ENCODE measurements at regions not wholly inside any gene's neighbourhood (a gene's known extent, or its start where the extent isn't known, plus 50 kb on each side); places are given as distances from the start of the nearest gene placed in this dataset.

DNA sequence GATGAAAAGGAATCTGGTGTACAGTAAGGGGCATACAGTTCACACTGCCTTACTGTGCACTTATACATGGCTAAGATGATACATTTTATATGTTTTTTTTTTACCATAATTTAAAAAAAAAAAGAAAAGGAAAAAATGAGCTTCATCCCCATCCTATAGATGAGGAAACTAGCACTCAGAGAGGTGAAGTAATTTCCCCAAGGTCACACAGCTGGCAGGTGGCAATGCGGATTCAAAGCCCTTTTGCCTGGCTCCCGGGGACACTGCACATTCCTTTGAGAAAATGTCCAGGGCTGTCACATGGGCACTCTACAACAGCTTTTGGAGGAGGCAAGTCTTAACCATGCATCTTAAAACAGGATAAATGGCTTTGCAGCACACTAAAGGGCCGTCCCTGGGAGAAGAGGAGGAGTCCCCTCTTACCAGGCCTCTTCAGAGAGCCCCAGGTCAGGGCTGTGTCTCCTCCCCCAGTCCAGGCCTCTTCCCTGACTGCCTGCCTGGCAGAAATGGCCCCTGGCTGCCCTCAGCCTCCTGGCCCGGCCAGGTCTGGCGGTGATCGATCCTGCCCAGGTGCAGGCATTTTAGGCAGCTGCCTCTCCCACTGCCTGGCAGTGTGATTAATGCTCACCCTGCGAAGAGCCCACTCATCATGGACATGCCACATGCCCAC lies 95.1 kb upstream of the LINGO1 start:
- no peak for DNase-seq

DNA sequence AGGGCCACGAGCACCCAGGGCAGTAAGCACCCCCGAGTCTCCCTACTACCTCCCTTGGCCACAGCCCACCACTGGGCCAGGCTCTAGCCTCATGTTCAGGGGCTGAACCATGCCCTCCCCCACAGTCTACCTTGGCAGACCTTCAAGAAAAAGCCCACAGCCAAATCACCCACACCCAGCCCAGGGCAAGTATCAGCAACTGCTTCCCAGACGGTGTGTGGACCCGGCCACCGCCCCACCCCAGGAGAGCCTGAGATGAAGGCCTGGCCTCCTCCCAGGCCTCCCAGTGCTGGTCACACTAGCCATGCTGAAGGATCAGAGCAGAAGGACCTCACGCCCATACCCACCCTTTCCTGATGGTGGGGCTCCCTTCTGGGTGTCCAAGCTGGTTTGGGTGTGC lies 92.0 kb upstream of the LINGO1 start:
- DNase-seq = no peak

DNA sequence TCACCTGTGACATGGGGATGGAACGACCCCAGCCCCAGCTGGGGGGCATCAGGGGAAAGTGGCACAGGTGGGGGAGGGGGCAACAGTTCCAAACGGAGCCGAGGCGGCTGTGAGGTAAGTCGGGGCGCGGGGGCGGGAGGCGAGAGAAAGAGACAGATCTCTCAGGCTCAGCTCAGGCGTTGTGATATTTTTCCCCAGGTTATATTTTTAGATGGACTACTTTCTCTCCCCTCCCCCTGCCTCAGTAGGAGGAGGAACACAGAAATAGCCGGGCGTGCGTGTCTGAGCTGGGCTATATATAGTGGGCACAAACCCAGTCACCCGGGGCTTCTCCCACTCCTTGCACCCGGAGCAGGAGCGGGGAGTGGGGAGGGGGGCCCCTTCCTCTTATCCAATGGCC lies 91.0 kb upstream of the LINGO1 start:
- no peak for DNase-seq

DNA sequence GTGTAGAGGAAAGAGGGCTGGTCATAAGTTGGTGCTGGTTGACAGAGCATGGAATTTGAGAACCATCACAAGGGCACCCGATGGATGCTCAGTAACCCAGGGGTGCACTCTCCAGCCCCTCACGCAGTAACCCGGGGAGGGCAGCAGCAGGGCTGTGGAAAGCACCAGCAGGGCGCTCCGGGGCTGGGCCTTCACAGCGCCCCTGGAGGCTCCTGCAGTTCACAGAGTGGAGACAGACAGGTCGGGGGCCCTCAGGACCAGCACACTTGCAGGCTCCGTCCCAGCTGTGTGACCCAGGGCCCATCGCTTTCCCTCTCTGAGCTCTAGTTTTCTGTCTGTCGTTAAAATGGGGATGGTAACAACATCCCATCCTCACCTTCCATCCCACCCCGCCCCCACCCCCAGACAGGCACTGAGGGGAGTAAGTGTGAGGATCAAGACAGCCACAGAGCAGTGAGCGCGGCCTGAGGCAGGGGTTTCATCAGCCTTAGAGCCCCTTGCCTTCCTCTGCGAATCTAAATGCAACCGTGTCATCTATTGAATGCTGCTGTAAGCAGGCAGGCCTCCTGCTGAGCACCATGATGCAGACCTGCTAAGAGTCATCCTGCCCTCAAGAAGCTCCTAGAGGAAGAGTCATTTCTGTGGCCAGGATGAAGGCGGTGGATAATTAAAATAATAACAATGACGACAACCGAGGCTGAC lies 90.2 kb upstream of the LINGO1 start:
- no peak for DNase-seq

DNA sequence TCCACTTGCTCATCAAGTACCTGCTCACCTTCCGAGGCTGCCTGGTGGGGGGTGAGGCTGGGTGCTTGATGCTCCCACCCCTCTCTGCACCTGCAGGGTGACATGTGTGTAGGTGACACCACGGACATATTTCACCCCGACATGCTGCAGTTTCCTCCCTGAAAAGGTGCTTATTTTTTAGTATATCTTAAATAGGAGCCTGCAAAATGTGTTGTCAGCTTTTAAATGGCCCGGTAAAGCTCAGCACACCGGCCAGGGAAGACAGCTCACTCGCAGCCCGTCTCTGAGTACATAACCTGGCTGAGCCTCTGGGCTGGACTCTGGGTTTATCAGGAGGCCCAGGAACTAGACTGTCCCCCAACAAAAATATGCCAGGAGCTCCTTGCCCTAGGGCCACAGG lies 89.3 kb upstream of the LINGO1 start:
- no peak for DNase-seq

DNA sequence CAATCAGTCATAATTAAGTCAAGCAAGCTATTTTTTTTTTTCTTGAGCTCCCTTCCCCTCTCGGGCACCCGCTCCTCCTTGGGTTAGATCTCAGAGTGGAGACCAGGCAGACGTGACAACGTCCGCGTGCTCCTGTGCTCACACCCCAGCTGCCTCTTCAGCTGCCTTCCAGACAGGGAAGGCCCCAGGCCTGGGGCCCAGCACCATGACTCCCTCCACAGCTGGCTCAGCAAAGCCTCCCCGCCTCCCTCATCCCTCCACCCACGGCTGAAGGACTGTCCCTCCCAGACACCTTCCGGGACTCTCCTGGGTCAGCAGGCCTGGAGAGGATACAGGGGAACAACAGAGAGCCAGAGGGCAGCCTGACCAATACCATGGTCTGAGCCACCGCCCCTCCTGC lies 87.9 kb upstream of the LINGO1 start:
- no peak for DNase-seq

DNA sequence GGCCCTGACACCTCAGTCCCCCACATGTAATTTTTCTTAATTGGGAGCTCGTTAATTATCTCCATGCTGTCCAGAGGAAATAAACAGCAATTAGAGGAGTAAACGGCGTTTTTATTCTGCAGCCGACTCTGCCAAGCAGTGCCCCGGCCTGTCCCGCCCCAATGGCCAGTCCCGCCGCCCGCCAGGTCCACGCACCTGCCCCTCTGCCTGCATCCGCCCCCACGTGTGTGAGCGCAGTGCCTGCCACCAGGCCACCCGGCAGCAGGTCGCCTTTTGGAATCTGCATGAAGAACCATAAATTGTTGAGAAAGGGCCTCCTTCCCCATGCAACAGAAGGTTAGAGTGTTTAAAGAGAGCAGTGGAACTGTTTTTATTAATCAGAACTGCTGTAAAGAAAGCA lies 87.5 kb upstream of the LINGO1 start:
- DNase-seq = no peak

DNA sequence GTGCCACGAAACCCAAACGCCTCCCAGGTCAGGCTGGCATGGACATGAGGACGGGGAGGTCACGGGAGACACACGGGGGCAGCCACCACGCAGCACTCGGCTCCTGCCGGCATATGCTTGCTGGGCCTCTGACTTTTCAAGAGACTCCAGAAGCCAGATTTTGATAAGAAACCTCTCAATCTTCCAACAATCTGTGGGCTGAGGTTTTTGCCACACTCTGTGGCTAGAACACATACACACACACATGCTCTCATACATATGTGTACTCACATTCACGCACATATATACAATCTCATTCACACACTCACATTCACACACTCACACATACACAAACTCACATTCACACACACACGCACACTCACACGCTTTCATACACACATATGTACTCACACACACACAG lies 86.7 kb upstream of the LINGO1 start:
- no peak for DNase-seq

DNA sequence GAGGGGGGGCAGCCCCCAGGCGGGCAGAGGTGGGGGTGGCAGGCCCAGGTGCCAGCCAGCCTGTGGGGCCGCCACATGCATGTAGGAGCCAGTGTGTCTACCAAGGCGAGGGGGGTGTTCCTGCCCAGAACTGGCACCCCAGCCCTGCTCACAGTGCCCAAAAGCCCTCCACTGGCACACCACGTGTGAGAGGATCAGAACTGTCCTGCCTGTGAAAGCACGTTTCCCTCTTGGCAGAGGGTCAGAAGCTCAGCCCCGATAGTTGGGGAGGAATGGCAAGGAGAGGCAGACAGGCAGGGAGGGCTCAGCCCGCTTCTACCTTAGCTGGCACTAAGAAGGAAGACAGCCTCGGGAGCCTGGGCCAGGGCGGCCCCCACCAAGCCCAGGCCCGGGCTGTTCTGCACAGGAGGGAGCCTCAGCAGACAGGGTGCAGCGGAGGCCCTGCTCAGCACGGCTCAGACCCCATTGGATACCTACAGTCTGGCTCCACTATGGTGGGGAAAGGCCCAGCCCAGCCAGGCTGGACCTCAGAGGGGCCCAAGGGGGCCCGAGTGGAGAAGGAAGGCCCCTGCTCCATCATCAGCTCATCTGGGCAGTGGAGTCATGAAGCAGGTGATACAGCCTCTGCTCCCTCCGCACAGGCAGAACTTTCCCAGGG lies 84.8 kb upstream of the LINGO1 start:
- DNase-seq = no peak

DNA sequence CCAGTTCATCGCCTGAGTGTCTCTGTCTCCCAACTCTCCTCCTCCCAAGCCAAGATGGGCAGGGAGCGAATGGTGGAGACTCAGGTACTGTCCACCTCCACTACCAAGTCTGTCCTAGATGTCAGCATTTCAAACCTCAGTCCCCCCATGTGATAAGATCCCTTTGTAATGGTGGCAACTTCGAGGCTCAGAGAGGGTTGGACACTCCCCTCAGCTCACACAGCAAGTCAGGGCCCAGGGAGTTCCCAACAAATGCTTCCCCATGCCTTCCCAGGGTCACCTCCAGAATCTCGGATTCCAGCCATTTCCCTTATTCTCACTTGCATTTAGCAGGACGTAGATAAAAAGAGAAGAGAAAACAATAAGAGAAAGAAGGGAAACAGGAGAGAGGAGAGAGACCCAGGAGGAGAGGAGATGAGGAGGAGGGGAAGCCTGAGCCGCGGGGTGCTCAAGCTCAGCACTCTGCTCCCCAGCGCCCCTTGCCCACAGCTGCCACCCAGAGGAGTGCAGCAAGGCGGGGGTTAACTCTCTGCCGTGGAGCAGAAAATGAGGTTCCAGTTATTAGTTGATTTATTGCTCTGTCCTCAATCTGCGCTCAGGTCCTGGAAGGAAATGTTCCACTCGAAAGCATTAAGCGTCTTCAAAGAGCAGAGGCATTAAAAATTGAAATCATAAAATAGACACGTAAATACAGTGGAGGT lies 84.1 kb upstream of the LINGO1 start:
- no peak for DNase-seq

DNA sequence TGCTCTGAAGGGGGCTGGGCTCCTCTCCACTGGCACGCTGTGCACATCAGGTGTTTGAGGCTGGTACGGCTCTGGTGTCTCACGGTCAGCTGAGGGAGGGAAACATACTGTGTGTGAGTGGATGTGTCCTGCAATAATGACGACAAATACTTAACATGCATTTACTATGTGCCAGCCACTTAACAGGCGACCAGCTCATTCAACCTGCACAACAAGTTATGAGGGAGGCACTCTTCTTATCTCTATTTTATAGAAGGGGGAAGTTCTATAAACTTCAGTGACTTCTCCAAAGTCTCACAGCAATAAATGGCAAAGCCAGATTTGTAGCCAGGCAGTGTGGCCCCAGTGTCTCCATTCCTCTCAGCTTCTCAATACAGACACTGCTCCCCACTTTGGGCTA lies 83.1 kb upstream of the LINGO1 start:
- DNase-seq = no peak

DNA sequence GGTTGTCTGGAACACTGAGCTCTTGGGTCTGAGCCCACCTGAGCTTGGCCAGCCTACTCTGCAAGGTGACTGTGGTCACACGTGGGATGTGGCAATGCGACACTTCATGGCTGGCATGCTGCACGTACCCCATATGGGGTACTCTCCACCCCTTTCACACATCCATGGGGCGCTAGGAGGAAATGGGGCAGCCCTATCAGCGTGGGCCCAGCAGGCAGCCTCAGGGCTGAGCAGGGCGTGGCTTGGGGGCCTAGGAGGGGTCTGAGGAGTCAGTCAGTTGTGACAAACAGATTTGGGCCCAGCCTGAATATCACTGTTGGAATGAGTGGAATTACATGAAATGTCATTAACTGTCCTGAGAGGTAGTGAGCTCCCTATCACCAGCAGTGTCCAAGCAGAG lies 82.3 kb upstream of the LINGO1 start:
- DNase-seq = no peak

DNA sequence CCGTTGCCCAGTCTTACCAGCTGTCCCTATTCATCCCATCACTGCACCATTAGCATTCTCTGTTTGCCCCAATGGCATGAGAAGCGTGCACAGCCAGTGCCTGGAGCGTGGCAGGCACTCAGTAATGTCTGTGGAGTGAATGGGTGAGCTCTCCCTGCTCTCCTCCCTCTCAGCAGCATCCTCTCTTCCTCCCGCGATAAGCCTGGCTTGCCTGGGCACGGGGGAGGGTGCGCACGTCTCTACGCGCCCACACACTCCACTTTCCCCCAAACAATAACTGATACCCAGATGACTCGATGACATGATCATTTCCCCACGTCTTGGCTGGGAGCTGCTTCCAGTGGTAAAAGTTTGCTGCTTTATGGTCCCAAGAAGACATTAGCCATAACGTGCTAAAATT lies 81.8 kb upstream of the LINGO1 start:
- DNase-seq = no peak

DNA sequence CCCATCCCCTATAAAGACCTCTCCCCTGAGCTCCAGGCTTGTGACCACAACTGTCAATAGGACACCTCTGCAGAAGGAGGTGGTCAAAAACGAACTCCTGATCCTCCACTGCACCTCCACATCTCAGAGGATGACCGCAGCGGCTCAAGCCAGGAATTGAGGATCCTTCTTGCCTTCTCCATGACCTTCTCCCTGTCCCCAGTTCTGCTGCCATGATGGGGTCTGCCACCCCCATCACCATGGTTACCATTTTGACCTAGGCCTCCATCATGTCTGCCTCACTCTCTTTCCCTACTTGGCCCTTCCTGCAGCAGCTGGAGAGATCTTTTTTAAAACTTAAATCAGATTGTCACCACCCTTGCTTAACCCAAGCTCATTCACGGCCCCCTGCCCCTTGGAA lies 81.3 kb upstream of the LINGO1 start:
- no peak for DNase-seq

DNA sequence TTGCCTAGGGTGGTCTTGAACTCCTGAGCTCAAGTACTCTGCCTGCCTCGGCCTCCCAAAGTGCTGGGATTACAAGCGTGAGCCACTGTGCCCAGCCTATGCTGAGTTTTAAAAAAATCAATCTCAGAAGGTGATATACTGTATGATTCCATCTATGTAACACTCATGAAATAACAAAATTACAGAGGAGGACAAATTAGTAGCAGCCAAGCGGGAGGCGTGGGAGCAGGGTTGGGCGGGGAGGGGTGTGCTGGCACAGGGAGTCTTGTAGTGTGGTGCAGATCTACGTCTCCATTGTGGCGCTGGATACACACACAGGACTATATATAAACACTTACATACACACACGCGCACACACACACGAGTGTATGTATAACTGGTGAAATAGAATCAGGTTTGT lies 80.6 kb upstream of the LINGO1 start:
- DNase-seq = no peak

DNA sequence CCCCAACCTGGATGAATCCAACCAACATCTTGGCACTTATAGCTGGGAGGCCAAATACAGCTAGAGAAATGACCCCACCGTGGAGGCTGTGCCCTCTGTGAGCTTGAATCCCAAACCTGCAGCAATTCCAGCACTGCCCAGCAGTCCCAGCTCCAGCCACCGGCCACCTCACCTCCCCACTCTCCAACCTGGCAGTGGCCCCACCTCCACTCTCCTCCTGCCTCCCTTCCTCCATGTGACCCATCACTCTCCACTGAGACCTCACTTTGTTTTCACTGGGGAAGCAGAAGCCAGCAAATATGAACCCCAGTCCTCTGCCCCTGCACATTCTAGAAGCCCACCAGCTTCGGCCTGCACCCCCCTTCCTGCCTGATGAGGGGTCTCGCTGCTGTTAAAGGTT lies 79.7 kb upstream of the LINGO1 start:
- DNase-seq = no peak

DNA sequence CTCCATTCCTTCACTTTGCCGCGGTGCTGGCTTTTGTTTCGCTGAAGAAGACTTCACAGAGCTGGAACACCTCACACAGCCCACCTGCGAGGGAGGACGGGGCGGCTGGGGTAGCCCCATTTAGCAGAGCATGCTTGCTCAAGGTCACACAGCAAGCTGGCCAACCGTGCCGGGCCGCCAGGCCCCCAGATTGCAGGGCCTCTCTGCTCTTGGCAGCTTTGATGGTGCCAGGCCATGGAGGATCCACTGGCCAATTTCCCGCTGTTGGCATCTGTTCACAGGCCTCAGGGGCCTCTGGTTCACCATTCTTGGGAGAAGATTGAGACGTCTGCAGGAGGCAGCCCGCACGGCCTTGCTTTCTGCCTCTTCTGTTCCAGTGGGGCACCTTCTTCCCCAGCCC lies 77.9 kb upstream of the LINGO1 start:
- no peak for DNase-seq

DNA sequence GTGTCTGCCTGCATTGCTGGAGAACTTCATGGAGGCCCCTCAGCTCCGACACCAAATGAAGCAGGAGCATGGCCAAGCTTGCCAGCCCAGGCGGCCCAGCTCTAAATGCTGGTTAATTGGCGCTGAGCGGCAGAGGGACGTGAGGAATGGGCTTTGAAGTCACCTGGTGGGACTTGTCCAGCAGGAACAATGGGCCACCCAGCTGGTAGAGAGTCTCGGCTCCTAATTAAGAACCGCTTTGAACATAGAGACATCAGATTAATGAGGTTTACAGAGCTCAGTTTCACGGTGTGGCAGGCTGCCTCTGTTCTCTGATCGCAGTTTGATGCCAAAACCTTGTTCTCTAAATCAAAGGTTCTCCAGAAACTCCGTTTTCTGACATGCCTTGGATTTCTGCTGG lies 77.5 kb upstream of the LINGO1 start:
- DNase-seq = no peak

DNA sequence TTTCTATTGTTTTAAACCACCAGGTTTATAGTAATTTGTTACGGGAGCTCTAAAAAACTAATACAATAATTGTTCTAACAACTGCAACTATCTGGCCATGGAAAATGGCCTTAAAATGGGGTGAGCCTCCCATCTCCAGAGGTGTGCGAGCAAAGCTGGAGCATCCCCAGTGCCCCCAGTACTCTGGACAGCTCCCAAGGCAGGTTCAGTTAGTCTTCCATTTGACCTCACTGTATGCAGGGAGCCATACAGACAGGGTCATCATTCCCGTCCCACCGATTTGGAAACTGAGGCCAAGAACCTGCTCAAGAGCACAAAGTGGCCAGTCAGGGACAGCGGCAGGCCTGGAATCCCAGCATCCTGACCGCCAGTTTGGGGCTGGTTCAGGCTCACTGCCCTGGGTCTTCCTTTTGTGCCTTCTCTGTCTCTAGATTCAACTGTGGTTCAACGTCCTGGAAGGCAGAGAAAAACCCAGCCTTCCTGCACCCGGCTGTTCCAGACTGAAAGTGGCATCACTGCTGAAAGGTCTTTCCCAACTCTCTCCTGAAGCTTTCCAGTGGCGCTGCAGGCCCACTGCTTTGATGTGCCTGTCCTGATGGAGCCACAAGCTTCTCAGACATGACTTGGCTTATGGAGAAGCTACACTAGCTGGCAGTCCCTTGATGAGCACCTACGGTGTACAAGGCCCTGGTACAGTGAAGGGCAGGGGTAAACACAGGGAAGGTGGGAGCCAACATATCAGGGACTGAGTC lies 76.6 kb upstream of the LINGO1 start:
- DNase-seq = no peak

DNA sequence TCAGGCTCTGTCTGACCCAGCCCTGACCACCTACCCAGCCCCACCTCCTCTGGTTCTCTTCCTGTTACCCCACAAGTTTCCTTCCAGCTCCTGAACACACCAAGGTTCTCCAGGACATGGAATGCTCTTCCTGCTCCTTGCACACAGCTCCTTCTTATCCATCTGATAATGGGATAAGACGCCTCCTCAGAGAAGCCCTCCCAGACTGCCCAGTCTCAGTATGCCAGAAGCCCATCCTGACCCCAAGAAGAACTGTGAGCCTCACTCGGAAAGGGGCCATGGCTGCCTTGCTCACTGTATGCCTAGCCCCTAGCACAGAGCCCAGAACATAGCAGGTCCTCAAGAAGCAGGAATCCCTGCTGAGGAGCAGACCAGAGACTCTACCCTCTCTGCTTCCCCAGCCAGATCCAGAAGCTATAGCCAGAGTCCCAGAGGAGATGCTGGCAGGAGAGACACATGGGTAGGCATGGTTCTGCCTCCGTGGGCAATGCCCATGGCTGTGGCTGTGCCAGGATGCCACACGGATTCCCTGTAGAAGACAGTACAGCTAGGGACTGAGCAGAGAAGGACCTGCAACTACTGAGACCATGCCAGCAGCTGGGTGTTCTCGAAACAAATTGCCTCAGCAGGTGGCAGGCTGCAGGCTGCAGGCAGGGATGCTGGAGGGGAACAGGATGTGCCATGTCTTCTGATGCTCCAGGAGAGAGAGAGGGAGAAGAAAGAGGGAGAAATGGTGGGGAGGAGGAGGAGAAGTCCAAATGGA lies 74.0 kb upstream of the LINGO1 start:
- no peak for DNase-seq

DNA sequence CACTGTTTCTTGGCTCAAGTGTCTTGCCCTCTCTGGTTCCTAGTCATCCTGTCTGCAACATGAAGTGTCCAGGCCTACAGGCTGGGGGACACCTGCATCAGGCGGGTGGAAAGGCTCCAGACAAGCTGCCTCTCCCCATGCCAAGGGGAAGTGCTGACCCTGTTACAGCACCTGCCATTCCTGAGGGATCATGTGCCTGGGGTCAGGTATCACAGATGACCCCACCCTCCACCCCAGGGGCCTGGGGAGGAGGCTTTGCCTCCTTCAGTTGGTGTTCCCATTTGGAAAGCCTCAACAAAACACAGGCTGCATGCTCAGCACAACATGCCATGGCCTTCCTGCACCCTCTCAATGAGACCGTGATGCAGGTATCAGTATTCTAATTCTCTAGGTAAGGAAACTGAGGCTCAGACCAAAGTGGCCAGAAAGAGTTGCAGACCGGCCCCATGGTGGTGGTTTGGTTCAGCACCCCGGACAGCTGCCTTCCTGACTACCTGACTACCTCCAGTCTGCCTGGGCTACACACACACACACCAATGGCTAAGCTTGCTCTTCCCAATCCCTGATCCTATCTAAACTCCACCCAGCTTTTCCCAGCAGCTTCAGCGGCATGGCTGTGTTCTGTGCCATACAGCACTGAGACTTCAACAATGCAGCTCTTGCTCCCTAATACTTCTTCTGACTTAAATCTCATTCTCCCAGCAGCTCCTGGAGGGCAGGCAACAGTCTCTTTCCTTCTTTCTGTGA lies 69.7 kb upstream of the LINGO1 start:
- no peak for DNase-seq

DNA sequence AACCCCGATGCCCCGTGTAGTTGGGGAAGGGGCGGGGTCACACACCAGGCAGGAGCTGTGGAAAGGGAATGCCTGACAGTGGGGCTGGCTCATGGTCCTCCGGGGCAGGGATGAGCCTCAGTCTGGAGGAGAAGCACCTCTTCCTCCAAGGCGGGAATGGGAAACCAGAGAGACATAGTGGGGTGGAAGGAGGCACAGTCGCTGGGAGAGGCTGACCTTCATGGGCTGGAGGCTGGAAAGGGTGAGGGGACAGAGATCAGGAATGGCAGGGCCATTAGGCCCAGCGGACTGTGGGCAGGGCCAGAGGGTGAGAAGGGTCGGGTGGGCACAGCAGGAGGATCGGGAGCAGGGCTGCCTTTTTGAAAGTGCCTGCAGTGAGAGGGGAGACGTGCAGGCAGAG lies 65.8 kb upstream of the LINGO1 start:
- no peak for DNase-seq

All from 8988T (cell line).